Prostate gland (tissue), 2 donors: ENCODE measurements at regions not wholly inside any gene's neighbourhood (a gene's known extent, or its start where the extent isn't known, plus 50 kb on each side); places are given as distances from the start of the nearest gene placed in this dataset.

Experiments used
- CTCF ChIP-seq, 4 experiments: fragments of 200-600 bp in 2 of 4; fragments of 450-650 bp in 2 of 4; sonication (generic) in 2 of 4; IDR thresholded peaks; 1 replicate in 3 of 4; 2 replicates in 1 of 4; pipeline ENCODE4 v1.5.1; 2016 to 2019; ENCODE audit warnings: antibody characterized with exemption in 4 of 4, mild to moderate bottlenecking in 2 of 4, moderate library complexity in 2 of 4
- POLR2A ChIP-seq: fragments of 450-650 bp; IDR thresholded peaks from one replicate; pipeline ENCODE4 v1.6.1; 2016; ENCODE audit warnings: antibody characterized with exemption, mild to moderate bottlenecking
- POLR2AphosphoS5 ChIP-seq: sonication (generic); formaldehyde crosslinking; IDR thresholded peaks from one replicate; pipeline ENCODE4 v1.6.1; 2017; ENCODE audit warnings: antibody characterized with exemption

- TF ChIP-seq CTCF (IDR thresholded peaks at IDR 0.05), result no peak
- TF ChIP-seq POLR2A, result no peak
- no peak for TF ChIP-seq POLR2AphosphoS5
Observed at GRCh38 chr11:92361551-92361950, 136.9 kb downstream of the FAT3 start.
